ENCODE measurements at regions not wholly inside any gene's neighbourhood (a gene's known extent, or its start where the extent isn't known, plus 50 kb on each side); places are given as distances from the start of the nearest gene placed in this dataset.
"Not testable (repeated sequence)": the region's sequence is repeated elsewhere in the genome, so short reads cannot be mapped to it uniquely, and the experiment has no call there.

GRCh38 chr1:30656171-30656940, 67.0 kb downstream of the MATN1 start:
- Mint-ChIP-seq H3K27ac (ENCODE audit: unreplicated experiment) (peak overlapping the region; percentile 18), H3K4me1 (ENCODE audit: unreplicated experiment) (no peaks in the 10 kb centered on the region), H3K27me3 (ENCODE audit: unreplicated experiment) (peaks cover 16% of the 10 kb centered on the region), H3K9me3 (ENCODE audit: unreplicated experiment) (no peaks in the 10 kb centered on the region), H3K4me3 (ENCODE audit: unreplicated experiment) (no peak overlapping the region), H3K36me3 (ENCODE audit: low read depth, unreplicated experiment) (no peaks in the 10 kb centered on the region)
- no peak for DNase-seq (ENCODE audit: low spot score)
- no peak for TF ChIP-seq CTCF (IDR thresholded peaks at IDR 0.05; ENCODE audit: unreplicated experiment)

DNA sequence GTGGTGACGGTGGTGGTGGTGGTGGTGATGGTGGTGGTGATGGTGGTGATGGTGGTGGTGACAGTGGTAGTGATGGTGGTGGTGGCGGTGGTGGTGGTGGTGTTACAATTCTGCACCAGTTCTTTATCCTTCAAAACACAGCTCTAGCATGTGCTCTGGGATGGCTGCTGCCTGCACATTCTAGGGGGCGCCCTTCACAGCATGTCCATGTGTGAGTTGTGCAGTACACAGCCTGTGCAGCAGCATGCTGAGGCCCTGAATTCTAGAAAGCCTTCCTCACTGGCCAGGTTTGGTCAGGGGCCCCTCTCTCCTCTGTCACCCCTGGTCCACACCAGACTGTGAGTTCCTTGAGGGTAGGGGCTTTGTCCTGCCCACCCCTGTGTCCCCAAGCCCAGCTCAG, 67.7 kb downstream of the MATN1 start:
- Mint-ChIP-seq H3K36me3 (ENCODE audit: low read depth, unreplicated experiment) (no peaks in the 10 kb centered on the region), H3K27me3 (ENCODE audit: unreplicated experiment) (peaks cover 19% of the 10 kb centered on the region), H3K4me1 (ENCODE audit: unreplicated experiment) (peaks cover 2% of the 10 kb centered on the region), H3K27ac (ENCODE audit: unreplicated experiment) (no peak overlapping the region), H3K9me3 (ENCODE audit: unreplicated experiment) (no peaks in the 10 kb centered on the region), H3K4me3 (ENCODE audit: unreplicated experiment) (no peak overlapping the region)
- no peak for TF ChIP-seq CTCF (IDR thresholded peaks at IDR 0.05; ENCODE audit: unreplicated experiment)
- DNase-seq (ENCODE audit: low spot score) = no peak

DNA sequence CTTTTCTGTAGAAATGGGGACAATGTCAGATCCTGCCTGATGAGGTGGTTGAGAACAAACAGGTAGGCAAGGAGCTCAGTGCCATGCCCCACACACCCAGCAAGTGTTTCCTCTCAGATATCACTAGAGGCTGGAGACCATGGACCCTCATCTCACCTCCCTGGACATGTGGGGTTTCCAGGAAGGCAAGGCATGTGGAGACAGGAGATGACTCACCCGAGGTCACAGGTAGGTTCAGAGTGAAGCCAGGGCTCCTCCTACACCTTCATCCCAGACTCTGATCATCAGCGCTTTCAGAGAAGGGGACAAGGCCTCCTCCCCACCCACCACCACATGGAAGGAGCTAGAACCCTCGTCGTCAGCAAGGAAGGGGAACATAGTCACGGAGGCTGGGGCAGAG, 69.2 kb downstream of the MATN1 start:
- H3K4me1 Mint-ChIP-seq (ENCODE audit: unreplicated experiment) = peaks cover 3% of the 10 kb centered on the region
- H3K27ac Mint-ChIP-seq (ENCODE audit: unreplicated experiment) = no peak overlapping the region
- no peaks in the 10 kb centered on the region for H3K9me3 Mint-ChIP-seq (ENCODE audit: unreplicated experiment)
- no peaks in the 10 kb centered on the region for H3K36me3 Mint-ChIP-seq (ENCODE audit: low read depth, unreplicated experiment)
- no peak for TF ChIP-seq CTCF (IDR thresholded peaks at IDR 0.05; ENCODE audit: unreplicated experiment)
- H3K27me3 Mint-ChIP-seq (ENCODE audit: unreplicated experiment) = peaks cover 19% of the 10 kb centered on the region
- no peak overlapping the region for H3K4me3 Mint-ChIP-seq (ENCODE audit: unreplicated experiment)
- no peak for DNase-seq (ENCODE audit: low spot score)

GRCh38 chr1:30652152-30652841, 71.1 kb downstream of the MATN1 start:
- Mint-ChIP-seq H3K27me3 (ENCODE audit: unreplicated experiment) (peaks cover 18% of the 10 kb centered on the region), H3K9me3 (ENCODE audit: unreplicated experiment) (no peaks in the 10 kb centered on the region), H3K4me1 (ENCODE audit: unreplicated experiment) (peaks cover 3% of the 10 kb centered on the region), H3K36me3 (ENCODE audit: low read depth, unreplicated experiment) (no peaks in the 10 kb centered on the region), H3K27ac (ENCODE audit: unreplicated experiment) (no peak overlapping the region), H3K4me3 (ENCODE audit: unreplicated experiment) (no peak overlapping the region)
- TF ChIP-seq CTCF (IDR thresholded peaks at IDR 0.05; ENCODE audit: unreplicated experiment) = no peak
- DNase-seq (ENCODE audit: low spot score) = no peak

GRCh38 chr1:30651395-30651794, 72.0 kb downstream of the MATN1 start:
- peaks cover 18% of the 10 kb centered on the region for H3K27me3 Mint-ChIP-seq (ENCODE audit: unreplicated experiment)
- DNase-seq (ENCODE audit: low spot score); H3K4me3 Mint-ChIP-seq (ENCODE audit: unreplicated experiment); H3K36me3 Mint-ChIP-seq (ENCODE audit: low read depth, unreplicated experiment); H3K9me3 Mint-ChIP-seq (ENCODE audit: unreplicated experiment); H3K4me1 Mint-ChIP-seq (ENCODE audit: unreplicated experiment); H3K27ac Mint-ChIP-seq (ENCODE audit: unreplicated experiment): not testable (repeated sequence)

All from endothelial cell (in vitro differentiated cells).